ENCODE measurements at regions not wholly inside any gene's neighbourhood (a gene's known extent, or its start where the extent isn't known, plus 50 kb on each side); places are given as distances from the start of the nearest gene placed in this dataset.
"Not testable (repeated sequence)": the region's sequence is repeated elsewhere in the genome, so short reads cannot be mapped to it uniquely, and the experiment has no call there.

DNA sequence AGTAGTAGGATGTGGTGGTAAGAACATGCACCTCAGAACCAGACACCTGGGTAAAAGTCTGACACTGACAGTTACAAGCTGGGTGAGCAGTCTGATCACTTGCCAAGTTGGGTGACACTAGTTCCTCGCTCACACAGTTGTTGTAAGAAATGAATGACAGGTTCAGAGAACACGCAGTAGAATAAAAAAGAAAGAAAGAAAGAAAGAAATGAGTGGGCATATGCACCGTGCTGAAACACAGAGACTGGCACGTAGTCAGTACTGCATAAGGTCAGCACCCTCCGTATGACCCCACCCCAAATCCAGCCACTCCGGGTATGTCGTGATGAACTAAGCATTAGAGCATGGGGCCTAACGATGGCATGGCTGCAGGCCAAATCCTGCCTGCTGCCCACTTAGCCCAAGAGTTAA is 90.6 kb downstream of the GLUL start:
- no peaks in the 10 kb centered on the region for H3K36me3 Mint-ChIP-seq (ENCODE audit: unreplicated experiment)
- H3K27me3 Mint-ChIP-seq (ENCODE audit: unreplicated experiment): peaks cover 4% of the 10 kb centered on the region
- peaks cover 4% of the 10 kb centered on the region for H3K9me3 Mint-ChIP-seq (ENCODE audit: unreplicated experiment)
- H3K4me3 Mint-ChIP-seq (ENCODE audit: unreplicated experiment): no peak overlapping the region
- H3K4me1 Mint-ChIP-seq (ENCODE audit: unreplicated experiment): peaks cover 14% of the 10 kb centered on the region
- TF ChIP-seq, protein P1, sequence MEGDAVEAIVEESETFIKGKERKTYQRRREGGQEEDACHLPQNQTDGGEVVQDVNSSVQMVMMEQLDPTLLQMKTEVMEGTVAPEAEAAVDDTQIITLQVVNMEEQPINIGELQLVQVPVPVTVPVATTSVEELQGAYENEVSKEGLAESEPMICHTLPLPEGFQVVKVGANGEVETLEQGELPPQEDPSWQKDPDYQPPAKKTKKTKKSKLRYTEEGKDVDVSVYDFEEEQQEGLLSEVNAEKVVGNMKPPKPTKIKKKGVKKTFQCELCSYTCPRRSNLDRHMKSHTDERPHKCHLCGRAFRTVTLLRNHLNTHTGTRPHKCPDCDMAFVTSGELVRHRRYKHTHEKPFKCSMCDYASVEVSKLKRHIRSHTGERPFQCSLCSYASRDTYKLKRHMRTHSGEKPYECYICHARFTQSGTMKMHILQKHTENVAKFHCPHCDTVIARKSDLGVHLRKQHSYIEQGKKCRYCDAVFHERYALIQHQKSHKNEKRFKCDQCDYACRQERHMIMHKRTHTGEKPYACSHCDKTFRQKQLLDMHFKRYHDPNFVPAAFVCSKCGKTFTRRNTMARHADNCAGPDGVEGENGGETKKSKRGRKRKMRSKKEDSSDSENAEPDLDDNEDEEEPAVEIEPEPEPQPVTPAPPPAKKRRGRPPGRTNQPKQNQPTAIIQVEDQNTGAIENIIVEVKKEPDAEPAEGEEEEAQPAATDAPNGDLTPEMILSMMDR (IDR thresholded peaks at IDR 0.05): no peak
- no peak overlapping the region for H3K27ac Mint-ChIP-seq (ENCODE audit: unreplicated experiment)
- no peak for DNase-seq (ENCODE audit: extremely low spot score, unreplicated experiment)

DNA sequence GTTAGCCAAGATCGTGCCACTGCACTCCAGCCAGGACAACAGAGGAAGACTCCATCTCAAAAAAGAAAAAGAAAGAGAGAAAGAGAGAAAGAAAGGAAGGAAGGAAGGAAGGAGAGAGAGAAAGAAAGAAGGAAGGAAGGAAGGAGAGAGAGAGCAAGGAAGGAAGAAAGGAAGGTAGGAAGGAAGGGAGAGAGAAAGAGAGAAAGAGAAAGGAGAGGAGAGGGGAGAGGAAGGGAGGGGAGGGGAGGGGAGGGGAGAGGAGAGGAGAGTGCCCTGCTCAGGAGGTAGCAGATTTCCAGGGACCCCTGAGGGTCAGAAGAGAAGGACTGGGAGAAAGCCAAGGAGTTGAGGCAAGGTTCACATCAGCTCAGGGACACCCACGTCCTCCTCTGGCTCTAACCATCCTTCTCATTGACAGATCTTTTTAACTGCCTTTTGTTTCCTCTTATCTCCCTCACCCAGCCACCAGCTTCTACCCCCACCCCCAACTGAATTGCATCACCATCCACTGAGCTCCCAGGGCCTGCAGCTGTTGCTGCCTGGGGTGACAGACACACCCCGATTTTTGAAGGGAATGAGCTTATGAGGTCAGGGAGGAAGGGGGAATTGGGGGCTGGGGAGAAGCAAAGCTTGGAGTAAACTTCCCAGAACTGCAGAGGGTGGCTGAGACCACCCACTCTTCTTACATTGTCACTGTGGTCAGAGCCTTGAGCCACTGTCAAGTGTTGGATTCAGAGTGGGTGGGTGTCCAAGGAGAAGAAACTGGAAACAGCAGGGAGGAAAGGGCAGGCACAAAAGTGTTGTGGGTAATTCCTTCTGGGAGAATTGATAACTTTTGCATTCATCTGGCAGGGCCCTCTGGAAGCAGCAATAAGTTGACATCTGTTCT is 91.6 kb downstream of the GLUL start:
- H3K4me1 Mint-ChIP-seq (ENCODE audit: unreplicated experiment): peaks cover 14% of the 10 kb centered on the region
- H3K27ac Mint-ChIP-seq (ENCODE audit: unreplicated experiment): no peak overlapping the region
- H3K4me3 Mint-ChIP-seq (ENCODE audit: unreplicated experiment): no peak overlapping the region
- TF ChIP-seq, protein P1 (IDR thresholded peaks at IDR 0.05): no peak
- H3K9me3 Mint-ChIP-seq (ENCODE audit: unreplicated experiment): no peaks in the 10 kb centered on the region
- no peak for DNase-seq (ENCODE audit: extremely low spot score, unreplicated experiment)
- no peaks in the 10 kb centered on the region for H3K36me3 Mint-ChIP-seq (ENCODE audit: unreplicated experiment)
- peaks cover 7% of the 10 kb centered on the region for H3K27me3 Mint-ChIP-seq (ENCODE audit: unreplicated experiment)

DNA sequence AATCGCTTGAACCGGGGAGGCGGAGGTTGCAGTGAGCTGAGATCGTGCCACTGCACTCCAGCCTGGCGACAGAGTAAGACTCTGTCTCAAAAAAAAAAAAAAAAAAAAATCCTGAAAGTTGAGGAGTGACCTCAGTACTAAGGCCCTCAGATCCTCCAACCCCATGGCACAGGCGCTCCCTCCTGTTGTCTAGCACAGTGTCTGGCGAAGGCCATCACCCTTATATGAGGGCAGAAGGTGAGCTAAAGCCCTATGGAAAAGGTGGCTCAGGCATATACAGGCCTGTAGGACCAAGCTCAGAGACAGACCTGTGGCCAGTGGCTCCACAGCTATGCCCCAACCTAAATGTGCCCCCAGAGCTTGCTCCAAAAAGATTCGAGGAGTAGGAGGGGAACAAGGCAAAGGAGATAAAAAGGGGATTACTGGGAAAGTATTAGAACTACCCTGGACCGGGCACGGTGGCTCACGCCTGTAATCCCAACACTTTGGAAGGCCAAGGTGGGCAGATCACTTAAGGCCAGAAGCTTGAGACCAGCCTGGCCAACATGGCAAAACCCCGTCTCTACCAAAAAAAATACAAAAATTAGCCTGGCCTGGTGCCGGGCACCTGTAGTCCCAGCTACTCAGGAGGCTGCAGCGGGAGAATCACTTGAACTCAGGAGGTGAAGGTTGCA is 92.4 kb downstream of the GLUL start:
- not testable (repeated sequence) for H3K27me3 Mint-ChIP-seq (ENCODE audit: unreplicated experiment); DNase-seq (ENCODE audit: extremely low spot score, unreplicated experiment); H3K27ac Mint-ChIP-seq (ENCODE audit: unreplicated experiment); H3K4me3 Mint-ChIP-seq (ENCODE audit: unreplicated experiment); H3K9me3 Mint-ChIP-seq (ENCODE audit: unreplicated experiment); H3K36me3 Mint-ChIP-seq (ENCODE audit: unreplicated experiment)
- peaks cover 11% of the 10 kb centered on the region for H3K4me1 Mint-ChIP-seq (ENCODE audit: unreplicated experiment)

DNA sequence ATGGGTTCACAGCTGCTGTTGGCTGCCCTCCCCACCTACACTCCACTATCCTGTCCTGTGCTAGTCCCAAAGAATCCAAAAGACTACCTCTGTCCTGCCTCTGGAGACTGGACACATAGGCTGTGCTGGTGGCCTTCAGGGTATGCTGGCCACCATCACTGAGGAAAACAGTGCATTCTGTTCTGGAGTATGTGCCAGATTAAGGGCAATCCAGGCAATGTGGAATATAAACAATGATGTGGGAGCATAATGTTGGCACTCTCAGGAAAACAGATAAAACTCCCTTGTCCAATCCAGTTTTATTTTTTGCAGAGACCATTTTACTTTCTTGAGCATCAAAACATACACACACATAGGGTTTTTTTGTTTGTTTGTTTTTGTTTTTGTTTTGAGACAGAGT is 94.3 kb downstream of the GLUL start:
- H3K4me3 Mint-ChIP-seq (ENCODE audit: unreplicated experiment): no peak overlapping the region
- TF ChIP-seq, protein P1 (IDR thresholded peaks at IDR 0.05): no peak
- H3K27ac Mint-ChIP-seq (ENCODE audit: unreplicated experiment): no peak overlapping the region
- H3K9me3 Mint-ChIP-seq (ENCODE audit: unreplicated experiment): no peaks in the 10 kb centered on the region
- no peaks in the 10 kb centered on the region for H3K36me3 Mint-ChIP-seq (ENCODE audit: unreplicated experiment)
- H3K27me3 Mint-ChIP-seq (ENCODE audit: unreplicated experiment): peaks cover 10% of the 10 kb centered on the region
- no peak for DNase-seq (ENCODE audit: extremely low spot score, unreplicated experiment)
- peaks cover 10% of the 10 kb centered on the region for H3K4me1 Mint-ChIP-seq (ENCODE audit: unreplicated experiment)

DNA sequence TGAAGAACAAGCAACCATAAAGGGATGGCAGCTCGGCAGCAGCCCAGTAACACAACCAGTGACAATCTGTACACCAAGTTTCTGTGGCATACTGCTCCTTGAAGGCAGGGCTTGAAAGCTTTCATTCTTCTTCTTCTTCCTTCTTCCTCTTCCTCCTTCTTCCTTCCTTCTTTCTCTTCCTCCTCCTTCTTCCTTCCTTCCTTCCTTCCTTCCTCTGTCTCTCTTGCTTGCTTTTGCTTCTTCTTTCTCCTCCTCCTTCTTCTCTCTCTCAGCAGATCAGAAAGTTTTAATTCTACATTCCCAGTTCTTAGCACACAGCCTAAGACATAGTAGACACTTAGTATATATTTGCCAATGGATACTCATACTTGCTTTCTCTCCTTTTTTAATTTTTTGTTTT is 95.9 kb downstream of the GLUL start:
- no peaks in the 10 kb centered on the region for H3K9me3 Mint-ChIP-seq (ENCODE audit: unreplicated experiment)
- no peak overlapping the region for H3K27ac Mint-ChIP-seq (ENCODE audit: unreplicated experiment)
- no peaks in the 10 kb centered on the region for H3K36me3 Mint-ChIP-seq (ENCODE audit: unreplicated experiment)
- DNase-seq (ENCODE audit: extremely low spot score, unreplicated experiment): no peak
- no peak overlapping the region for H3K4me3 Mint-ChIP-seq (ENCODE audit: unreplicated experiment)
- peaks cover 6% of the 10 kb centered on the region for H3K4me1 Mint-ChIP-seq (ENCODE audit: unreplicated experiment)
- H3K27me3 Mint-ChIP-seq (ENCODE audit: unreplicated experiment): peaks cover 10% of the 10 kb centered on the region
- TF ChIP-seq, protein P1 (IDR thresholded peaks at IDR 0.05): no peak

Data from osteocyte (in vitro differentiated cells).